ENCODE measurements at regions not wholly inside any gene's neighbourhood (a gene's known extent, or its start where the extent isn't known, plus 50 kb on each side); places are given as distances from the start of the nearest gene placed in this dataset.

- H3K27me3 Mint-ChIP-seq, result no peaks in the 10 kb centered on the region
- peak overlapping the region; percentile 63 for H3K4me3 Mint-ChIP-seq
- peaks cover 9% of the 10 kb centered on the region for H3K9me3 Mint-ChIP-seq
- H3K27ac Mint-ChIP-seq, result peak overlapping the region; percentile 46
- TF ChIP-seq CTCF (conservative IDR thresholded peaks at IDR 0.05), result no peak
- peaks cover 28% of the 10 kb centered on the region for H3K4me1 Mint-ChIP-seq (ENCODE audit: unreplicated experiment)
- DNase-seq (ENCODE audit: extremely low spot score, unreplicated experiment), result no peak
- H3K36me3 Mint-ChIP-seq, result no peaks in the 10 kb centered on the region
Measured at GRCh38 chr18:28690836-28691495, 514.0 kb upstream of the CDH2 start.

- no peak for DNase-seq (ENCODE audit: extremely low spot score, unreplicated experiment)
- TF ChIP-seq CTCF (conservative IDR thresholded peaks at IDR 0.05), result no peak
- Mint-ChIP-seq H3K4me3 (peak overlapping the region; percentile 20), H3K36me3 (no peaks in the 10 kb centered on the region), H3K27ac (peak overlapping the region; percentile 2), H3K27me3 (no peaks in the 10 kb centered on the region), H3K9me3 (peaks cover 9% of the 10 kb centered on the region), H3K4me1 (ENCODE audit: unreplicated experiment) (peaks cover 28% of the 10 kb centered on the region)
Measured at GRCh38 chr18:28690100-28690499, 513.2 kb upstream of the CDH2 start.

- H3K36me3 Mint-ChIP-seq, result no peaks in the 10 kb centered on the region
- no peak overlapping the region for H3K27ac Mint-ChIP-seq
Measured at GRCh38 chr18:28689588-28689987, 512.7 kb upstream of the CDH2 start.

GRCh38 chr18:28684746-28685355, 507.9 kb upstream of the CDH2 start:
- no peak for DNase-seq (ENCODE audit: extremely low spot score, unreplicated experiment)
- no peak for TF ChIP-seq CTCF (conservative IDR thresholded peaks at IDR 0.05)
- H3K27me3 Mint-ChIP-seq, result no peaks in the 10 kb centered on the region
- no peaks in the 10 kb centered on the region for H3K36me3 Mint-ChIP-seq
- H3K27ac Mint-ChIP-seq, result no peak overlapping the region
- peaks cover under 1% of the 10 kb centered on the region for H3K9me3 Mint-ChIP-seq
- H3K4me3 Mint-ChIP-seq, result no peak overlapping the region
- peaks cover 5% of the 10 kb centered on the region for H3K4me1 Mint-ChIP-seq (ENCODE audit: unreplicated experiment)

More at GRCh38 chr18:28689588-28689987, 512.7 kb upstream of the CDH2 start:
- no peak for TF ChIP-seq CTCF (conservative IDR thresholded peaks at IDR 0.05)
- peaks cover 28% of the 10 kb centered on the region for H3K4me1 Mint-ChIP-seq (ENCODE audit: unreplicated experiment)
- no peaks in the 10 kb centered on the region for H3K27me3 Mint-ChIP-seq
- H3K9me3 Mint-ChIP-seq, result peaks cover 9% of the 10 kb centered on the region
- no peak overlapping the region for H3K4me3 Mint-ChIP-seq
- no peak for DNase-seq (ENCODE audit: extremely low spot score, unreplicated experiment)

GRCh38 chr18:28682912-28683311, 506.0 kb upstream of the CDH2 start:
- no peak for TF ChIP-seq CTCF (conservative IDR thresholded peaks at IDR 0.05)
- Mint-ChIP-seq H3K4me3 (no peak overlapping the region), H3K36me3 (no peaks in the 10 kb centered on the region), H3K27me3 (no peaks in the 10 kb centered on the region), H3K9me3 (no peaks in the 10 kb centered on the region), H3K4me1 (ENCODE audit: unreplicated experiment) (no peaks in the 10 kb centered on the region), H3K27ac (no peak overlapping the region)
- DNase-seq (ENCODE audit: extremely low spot score, unreplicated experiment), result no peak
